ENCODE measurements at regions not wholly inside any gene's neighbourhood (a gene's known extent, or its start where the extent isn't known, plus 50 kb on each side); places are given as distances from the start of the nearest gene placed in this dataset.

DNA sequence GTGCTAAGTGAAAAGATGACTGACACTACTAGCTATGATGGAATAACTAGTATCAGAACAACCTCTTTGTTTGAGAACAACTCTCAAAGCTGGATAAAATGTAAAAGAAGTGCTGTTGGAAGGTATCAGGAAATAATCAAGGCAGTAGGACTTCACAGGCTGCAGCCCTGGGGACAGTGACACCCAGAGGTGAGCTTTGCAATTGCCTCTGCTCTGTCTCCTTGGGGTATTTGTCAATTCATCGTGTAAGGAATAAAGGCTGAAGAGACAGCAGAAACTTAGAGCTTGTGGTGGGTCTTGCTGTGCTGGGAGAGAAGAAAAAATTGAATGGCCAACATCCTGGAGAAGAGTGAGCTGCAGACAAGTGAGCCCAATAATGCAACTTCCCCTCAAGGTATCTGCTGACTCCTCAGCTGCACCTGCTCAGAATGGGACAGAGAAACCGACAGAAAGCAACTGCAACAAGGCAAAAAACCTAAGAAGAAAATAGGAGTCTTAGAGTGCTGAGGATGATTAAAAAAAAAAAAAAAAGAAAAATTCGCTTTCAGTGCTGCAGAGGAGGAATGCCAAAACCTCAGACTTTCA is 141.1 kb downstream of the RCN1 start:
- no peak overlapping the region for H3K4me3 ChIP-seq (replicated peaks; ENCODE audit: low read depth, low read length)
- TF ChIP-seq, protein P1, sequence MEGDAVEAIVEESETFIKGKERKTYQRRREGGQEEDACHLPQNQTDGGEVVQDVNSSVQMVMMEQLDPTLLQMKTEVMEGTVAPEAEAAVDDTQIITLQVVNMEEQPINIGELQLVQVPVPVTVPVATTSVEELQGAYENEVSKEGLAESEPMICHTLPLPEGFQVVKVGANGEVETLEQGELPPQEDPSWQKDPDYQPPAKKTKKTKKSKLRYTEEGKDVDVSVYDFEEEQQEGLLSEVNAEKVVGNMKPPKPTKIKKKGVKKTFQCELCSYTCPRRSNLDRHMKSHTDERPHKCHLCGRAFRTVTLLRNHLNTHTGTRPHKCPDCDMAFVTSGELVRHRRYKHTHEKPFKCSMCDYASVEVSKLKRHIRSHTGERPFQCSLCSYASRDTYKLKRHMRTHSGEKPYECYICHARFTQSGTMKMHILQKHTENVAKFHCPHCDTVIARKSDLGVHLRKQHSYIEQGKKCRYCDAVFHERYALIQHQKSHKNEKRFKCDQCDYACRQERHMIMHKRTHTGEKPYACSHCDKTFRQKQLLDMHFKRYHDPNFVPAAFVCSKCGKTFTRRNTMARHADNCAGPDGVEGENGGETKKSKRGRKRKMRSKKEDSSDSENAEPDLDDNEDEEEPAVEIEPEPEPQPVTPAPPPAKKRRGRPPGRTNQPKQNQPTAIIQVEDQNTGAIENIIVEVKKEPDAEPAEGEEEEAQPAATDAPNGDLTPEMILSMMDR (IDR thresholded peaks at IDR 0.05; ENCODE audit: low read depth, low read length, missing control alignments) = peak; percentile 69
- peak; percentile 0 for DNase-seq (ENCODE audit: extremely low read depth, low read depth)

DNA sequence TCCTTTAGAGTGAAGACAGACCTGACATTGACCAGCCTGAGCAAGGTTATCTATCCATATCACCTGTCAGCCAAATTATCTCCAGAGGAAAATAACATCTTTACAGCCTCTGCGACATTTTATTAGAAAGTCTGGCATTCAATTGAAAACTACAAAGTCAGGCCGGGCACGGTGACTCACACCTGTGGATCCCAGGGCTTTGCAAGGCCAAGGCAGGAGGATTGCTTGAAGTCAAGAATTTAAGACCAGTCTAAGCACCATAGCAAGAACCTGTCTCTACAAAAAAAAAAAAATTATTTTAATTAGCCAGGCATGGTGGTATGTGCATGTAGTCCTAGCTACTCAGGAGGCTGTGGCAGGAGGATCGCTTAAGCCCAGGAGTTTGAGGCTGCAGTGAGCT is 141.6 kb downstream of the RCN1 start:
- no peak overlapping the region for H3K4me3 ChIP-seq (replicated peaks; ENCODE audit: low read depth, low read length)
- TF ChIP-seq, protein P1 (IDR thresholded peaks at IDR 0.05; ENCODE audit: low read depth, low read length, missing control alignments) = no peak
- DNase-seq (ENCODE audit: extremely low read depth, low read depth) = no peak

DNA sequence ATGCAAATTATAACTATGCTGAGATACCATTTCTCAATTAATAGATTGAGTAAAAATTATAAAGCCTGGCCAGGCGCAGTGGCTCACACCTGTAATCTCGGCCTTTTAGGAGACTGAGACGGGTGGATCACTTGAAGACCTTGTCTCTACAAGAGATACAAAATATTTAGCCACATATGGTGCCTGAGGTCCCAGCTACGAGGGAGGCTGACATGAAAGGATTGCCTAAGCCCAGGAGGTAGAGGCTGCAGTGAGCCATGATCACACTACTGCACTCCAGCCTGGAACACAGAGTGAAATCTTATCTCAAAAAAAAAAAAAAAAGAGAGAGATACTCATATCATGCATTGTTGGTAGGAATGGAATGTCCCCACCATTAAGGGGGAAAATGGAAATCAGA is 142.4 kb downstream of the RCN1 start:
- H3K4me3 ChIP-seq (replicated peaks; ENCODE audit: low read depth, low read length) = no peak overlapping the region
- no peak for DNase-seq (ENCODE audit: extremely low read depth, low read depth)
- TF ChIP-seq, protein P1 (IDR thresholded peaks at IDR 0.05; ENCODE audit: low read depth, low read length, missing control alignments) = no peak

DNA sequence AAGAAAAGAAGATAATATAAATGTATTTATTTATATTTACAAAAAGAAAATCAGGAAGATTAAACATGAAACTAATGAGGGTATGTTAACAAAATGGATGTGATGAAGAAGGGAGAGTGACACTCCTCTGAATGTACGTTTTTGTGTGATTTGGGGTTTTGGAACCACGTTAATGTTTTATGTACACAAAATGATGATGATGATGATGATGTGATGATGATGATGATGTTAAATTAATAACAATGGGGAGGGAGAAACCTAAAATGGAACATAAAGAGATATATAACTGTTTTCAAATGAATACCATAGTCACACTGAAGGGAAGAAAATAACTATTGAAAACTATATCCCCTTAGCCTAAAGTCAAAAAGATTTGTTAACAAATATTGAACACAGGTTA is 143.1 kb downstream of the RCN1 start:
- no peak overlapping the region for H3K4me3 ChIP-seq (replicated peaks; ENCODE audit: low read depth, low read length)
- DNase-seq (ENCODE audit: extremely low read depth, low read depth) = no peak
- TF ChIP-seq, protein P1 (IDR thresholded peaks at IDR 0.05; ENCODE audit: low read depth, low read length, missing control alignments) = no peak

DNA sequence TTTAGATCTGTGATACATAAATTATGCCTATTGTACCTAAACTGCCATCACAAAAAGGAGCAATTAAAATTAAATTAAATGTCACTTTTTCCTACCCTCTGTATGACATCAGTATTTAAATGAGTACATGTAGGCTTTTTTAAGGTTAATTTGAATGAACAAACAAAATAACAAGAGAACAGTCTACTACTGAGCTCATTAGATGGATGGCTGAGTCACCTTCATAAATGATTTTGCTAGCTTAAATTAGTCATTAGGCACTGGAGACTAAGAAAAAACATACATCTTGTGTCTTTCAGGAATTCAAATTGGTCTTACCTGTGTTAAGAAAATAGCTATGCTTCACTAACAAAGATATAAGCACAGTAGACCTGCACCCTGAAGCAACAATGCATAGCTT is 153.6 kb downstream of the RCN1 start:
- H3K4me3 ChIP-seq (replicated peaks; ENCODE audit: low read depth, low read length) = no peak overlapping the region
- no peak for DNase-seq (ENCODE audit: extremely low read depth, low read depth)
- TF ChIP-seq, protein P1 (IDR thresholded peaks at IDR 0.05; ENCODE audit: low read depth, low read length, missing control alignments) = no peak

DNA sequence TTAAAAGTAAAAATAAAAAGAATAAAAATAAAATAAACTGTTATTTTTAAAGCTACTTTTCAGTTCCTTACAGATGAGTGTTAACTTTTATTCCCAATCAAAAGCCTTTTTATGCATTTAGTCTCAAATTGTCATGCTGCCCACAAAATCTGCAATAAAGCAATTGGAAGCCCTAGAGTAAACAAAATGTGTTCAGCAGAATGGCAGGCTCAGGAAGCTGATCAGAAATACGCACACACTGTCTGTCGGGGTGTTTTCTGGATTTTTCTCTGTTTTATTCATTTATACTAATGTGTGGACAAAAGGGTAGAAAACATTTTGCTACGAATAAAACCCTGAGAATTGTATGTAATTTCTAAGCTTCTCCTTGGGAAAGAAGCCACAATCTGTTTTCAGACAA is 162.8 kb downstream of the RCN1 start:
- DNase-seq (ENCODE audit: extremely low read depth, low read depth) = no peak
- TF ChIP-seq, protein P1 (IDR thresholded peaks at IDR 0.05; ENCODE audit: low read depth, low read length, missing control alignments) = no peak
- H3K4me3 ChIP-seq (replicated peaks; ENCODE audit: low read depth, low read length) = no peak overlapping the region

DNA sequence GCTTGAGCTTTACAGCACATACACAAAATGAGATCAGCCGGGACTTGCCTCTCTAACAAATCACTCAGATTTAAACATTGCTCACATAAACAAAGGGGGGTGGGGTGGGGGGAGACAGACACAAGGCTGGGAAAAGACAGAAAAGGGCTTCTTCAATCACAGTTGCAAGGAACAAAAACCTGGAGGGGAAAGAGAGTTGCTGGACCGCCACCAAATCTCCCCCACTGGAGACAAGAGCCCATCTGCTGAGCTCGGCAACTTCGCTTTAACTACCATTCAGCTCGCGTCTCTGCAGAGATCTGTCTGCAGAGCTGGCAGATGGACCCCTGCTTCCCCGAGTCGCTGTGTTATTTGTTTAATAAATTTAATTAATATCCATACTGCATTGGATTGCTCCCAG is 165.0 kb downstream of the RCN1 start:
- DNase-seq (ENCODE audit: extremely low read depth, low read depth) = no peak
- H3K4me3 ChIP-seq (replicated peaks; ENCODE audit: low read depth, low read length) = no peak overlapping the region
- TF ChIP-seq, protein P1 (IDR thresholded peaks at IDR 0.05; ENCODE audit: low read depth, low read length, missing control alignments) = no peak
